DMS153 (cell line): ENCODE measurements at regions not wholly inside any gene's neighbourhood (a gene's known extent, or its start where the extent isn't known, plus 50 kb on each side); places are given as distances from the start of the nearest gene placed in this dataset.

Experiments
- DNase-seq: peaks from one replicate; lab custom pipeline; 2025; lab: John Stamatoyannopoulos, UW

- no peak for DNase-seq
Observed at GRCh38 chr16:62565706-62566105, 529.5 kb upstream of the CDH8 start.

- no peak for DNase-seq
Observed at GRCh38 chr16:62564291-62564690, 528.1 kb upstream of the CDH8 start.

- DNase-seq: no peak
Observed at GRCh38 chr16:62562121-62562520, 525.9 kb upstream of the CDH8 start.

GRCh38 chr16:62549875-62550274 is 513.6 kb upstream of the CDH8 start:
- DNase-seq: no peak

- no peak for DNase-seq
Observed at GRCh38 chr16:62548095-62548494, 511.9 kb upstream of the CDH8 start.

- no peak for DNase-seq
Observed at GRCh38 chr16:62546701-62547100, 510.5 kb upstream of the CDH8 start.

GRCh38 chr16:62545039-62545438 is 508.8 kb upstream of the CDH8 start:
- no peak for DNase-seq

- DNase-seq: no peak
Observed at GRCh38 chr16:62543516-62543915, 507.3 kb upstream of the CDH8 start.

GRCh38 chr16:62539657-62540056 is 503.4 kb upstream of the CDH8 start:
- no peak for DNase-seq

- no peak for DNase-seq
Observed at GRCh38 chr16:62530426-62530825, 494.2 kb upstream of the CDH8 start.

GRCh38 chr16:62516001-62516400 is 479.8 kb upstream of the CDH8 start:
- no peak for DNase-seq

GRCh38 chr16:62503073-62503472 is 466.8 kb upstream of the CDH8 start:
- no peak for DNase-seq

- DNase-seq: no peak
Observed at GRCh38 chr16:62478903-62479458, 442.7 kb upstream of the CDH8 start.

GRCh38 chr16:62477796-62478195 is 441.6 kb upstream of the CDH8 start:
- DNase-seq: no peak

- DNase-seq: no peak
Observed at GRCh38 chr16:62475573-62475972, 439.3 kb upstream of the CDH8 start.

- DNase-seq: no peak
Observed at GRCh38 chr16:62462971-62463370, 426.7 kb upstream of the CDH8 start.

GRCh38 chr16:62450291-62450690 is 414.1 kb upstream of the CDH8 start:
- no peak for DNase-seq

GRCh38 chr16:62445909-62446308 is 409.7 kb upstream of the CDH8 start:
- no peak for DNase-seq

- no peak for DNase-seq
Observed at GRCh38 chr16:62424206-62424605, 388.0 kb upstream of the CDH8 start.

- DNase-seq: no peak
Observed at GRCh38 chr16:62408760-62409159, 372.5 kb upstream of the CDH8 start.

- no peak for DNase-seq
Observed at GRCh38 chr16:62406387-62406786, 370.1 kb upstream of the CDH8 start.

- DNase-seq: no peak
Observed at GRCh38 chr16:62404842-62405611, 368.8 kb upstream of the CDH8 start.

- DNase-seq: no peak
Observed at GRCh38 chr16:62392698-62393097, 356.5 kb upstream of the CDH8 start.

- DNase-seq: no peak
Observed at GRCh38 chr16:62391940-62392339, 355.7 kb upstream of the CDH8 start.
